Cardiac septum (tissue), 1 donor: ENCODE measurements at regions not wholly inside any gene's neighbourhood (a gene's known extent, or its start where the extent isn't known, plus 50 kb on each side); places are given as distances from the start of the nearest gene placed in this dataset.

Experiments used
- DNase-seq: peaks from one replicate; pipeline ENCODE4 v3.0.0-alpha.2; 2020; ENCODE audit warnings: low spot score
- intact Hi-C: fragments of 100-400 bp; cut with DNase I; formaldehyde crosslinking; loops from one replicate; pipeline ENCODE4 v1.14.0; 2022
- donor health status: DM: no; HTN: no; CAD: no.

DNA sequence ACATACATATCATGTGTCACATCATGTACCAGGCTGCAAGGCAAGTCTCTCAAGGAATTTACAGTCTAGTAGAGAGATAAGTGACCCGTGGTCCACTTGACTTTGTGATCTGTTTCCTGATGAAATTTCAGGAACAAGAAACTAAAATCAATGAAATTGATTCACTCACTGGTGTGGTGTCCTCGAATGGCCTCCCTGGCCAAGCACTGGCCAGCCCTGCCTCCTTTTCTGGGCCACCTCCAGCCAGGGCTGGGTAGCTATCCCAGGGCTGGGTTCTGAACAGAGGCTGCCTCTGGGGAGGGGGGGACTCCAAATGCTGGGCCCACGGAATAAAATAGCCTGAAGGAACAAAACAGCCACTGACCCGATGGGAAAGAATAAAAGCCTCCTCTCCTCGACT is 182.2 kb downstream of the HERPUD2 start:
- intact Hi-C loops = no loop called here
- no peak for DNase-seq

DNA sequence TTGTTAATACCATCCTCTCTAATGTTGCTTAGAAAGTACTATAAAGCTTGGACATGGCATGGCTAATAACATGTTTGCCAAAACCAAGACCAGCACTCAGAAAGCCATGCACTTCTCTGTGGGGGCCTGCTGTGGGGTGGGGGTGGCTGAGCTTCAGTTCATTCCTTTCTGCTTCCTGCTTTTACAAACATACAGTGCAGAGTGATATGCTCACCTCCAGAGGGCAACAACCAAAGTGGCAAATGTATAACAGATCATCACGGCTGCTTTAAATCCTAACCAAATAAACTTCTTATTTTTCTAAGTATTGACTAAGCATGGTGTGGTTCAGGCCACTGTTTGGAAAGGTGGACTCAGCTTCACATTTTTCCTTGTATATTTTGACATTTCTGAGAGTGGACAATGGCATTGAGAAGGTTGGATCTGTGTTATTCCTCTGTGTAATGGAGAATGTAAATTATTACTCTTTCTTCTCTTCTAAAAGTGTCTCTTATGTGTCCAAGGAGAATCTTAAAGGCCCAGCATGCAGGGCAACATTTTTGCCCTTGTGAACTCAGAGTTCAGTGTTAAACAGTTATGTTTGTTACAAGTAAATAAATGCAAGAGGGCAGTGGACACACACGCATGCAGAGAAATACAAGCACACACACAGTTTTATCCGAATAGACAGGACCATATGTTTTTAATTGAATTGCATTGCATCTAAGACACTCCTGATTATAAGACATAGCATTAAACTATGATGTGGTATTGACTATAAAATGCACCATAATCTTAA is 186.1 kb downstream of the HERPUD2 start:
- intact Hi-C loops = no loop called here
- no peak for DNase-seq

DNA sequence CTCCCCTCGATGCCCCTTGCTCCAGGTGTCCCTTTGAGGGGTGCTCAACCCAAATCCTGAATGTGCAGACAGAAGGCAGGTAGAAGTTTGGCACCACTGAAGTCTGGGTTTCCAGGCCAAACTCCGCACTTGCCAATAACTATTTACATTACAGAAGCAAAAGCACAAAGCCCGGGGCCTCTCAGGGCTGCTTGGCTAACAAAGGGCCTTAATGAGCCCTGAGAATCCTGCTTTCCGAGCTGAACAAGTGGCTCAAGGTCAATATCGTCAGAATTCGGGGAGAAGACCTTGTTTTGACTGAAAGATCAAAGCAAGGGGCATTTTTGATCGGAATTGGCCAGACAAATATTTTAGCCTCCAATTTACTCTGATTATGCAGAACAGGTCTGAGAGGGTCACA is 189.9 kb downstream of the HERPUD2 start:
- intact Hi-C loops = no loop called here
- DNase-seq = no peak

DNA sequence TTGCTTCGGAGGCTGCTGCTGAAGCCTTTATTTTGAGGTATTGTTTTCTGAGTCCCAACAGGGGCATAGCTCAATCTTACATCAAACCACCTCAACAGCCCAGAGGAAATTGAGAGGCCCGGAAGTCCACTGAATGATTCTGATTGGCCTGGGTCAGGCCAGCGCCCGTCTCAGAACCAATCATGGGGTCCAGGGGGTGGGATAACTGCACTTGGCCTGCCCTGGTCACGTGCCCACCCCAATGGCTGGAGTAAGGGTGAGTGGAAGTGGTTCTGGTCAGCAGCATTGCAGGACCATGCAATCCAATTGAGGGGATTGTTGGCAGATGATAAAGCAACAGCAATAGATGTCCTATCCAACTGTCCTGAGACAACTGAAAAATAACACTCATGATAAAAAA is 190.6 kb downstream of the HERPUD2 start:
- intact Hi-C loops = no loop called here
- DNase-seq = no peak

DNA sequence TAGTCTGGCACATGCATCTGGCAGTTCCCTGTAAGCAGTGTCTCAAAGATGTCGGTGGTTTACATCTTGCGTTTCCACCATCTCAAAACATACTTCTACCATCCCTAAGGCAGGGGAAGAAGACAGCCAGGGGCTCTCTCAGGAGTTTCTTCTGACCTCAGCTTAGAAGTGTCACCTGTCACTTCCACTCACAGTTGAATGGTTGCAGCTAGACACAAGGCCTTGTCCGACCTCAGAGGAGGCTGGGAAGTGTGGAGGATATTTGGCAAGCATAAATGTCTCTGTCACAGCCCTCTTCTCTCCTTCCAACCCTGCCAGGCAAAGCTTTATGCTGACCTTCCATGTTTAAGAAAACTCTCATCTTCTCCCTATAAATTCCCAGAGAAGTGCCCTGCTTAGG is 193.3 kb downstream of the HERPUD2 start:
- DNase-seq = no peak
- intact Hi-C loops = no loop called here

DNA sequence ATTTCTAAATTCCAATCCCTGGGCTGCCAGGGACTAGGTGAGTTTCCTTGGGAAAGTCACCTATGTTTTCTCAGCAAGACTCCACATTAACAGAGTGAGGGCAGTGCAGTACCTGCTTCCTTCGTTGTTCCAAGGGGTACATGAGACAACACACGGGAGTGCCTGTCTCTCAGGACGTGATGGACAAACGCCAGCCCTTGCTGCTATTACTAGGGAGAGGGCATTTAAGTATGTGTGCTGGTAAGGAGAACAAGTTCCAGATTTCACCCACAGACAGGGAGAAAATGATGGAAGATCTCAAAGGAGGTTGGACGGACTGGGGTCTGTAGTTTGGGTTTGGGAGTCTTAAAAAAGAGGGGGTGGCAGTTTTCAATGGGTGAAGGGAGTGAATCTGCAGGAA is 195.7 kb downstream of the HERPUD2 start:
- DNase-seq = no peak
- intact Hi-C loops = no loop called here

DNA sequence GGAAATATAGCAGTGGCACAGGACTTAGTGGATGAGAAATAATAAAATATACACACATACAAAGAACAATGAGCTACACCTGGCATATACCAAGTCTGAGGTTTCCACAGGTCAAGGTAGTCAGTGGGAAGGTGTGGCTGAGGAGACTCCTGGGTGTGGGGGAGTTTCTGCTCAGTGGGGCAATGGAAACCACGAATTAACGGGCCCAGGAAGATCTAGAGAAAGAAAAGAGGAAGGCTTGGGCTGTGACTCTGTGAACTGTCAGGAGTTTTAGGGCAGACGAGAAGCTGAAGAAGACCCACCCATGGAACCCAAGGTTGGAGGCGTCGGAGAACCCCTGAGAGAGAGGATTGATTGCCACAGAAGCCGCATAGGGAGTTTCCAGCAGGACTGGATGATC is 196.5 kb downstream of the HERPUD2 start:
- intact Hi-C loops = no loop called here
- no peak for DNase-seq

DNA sequence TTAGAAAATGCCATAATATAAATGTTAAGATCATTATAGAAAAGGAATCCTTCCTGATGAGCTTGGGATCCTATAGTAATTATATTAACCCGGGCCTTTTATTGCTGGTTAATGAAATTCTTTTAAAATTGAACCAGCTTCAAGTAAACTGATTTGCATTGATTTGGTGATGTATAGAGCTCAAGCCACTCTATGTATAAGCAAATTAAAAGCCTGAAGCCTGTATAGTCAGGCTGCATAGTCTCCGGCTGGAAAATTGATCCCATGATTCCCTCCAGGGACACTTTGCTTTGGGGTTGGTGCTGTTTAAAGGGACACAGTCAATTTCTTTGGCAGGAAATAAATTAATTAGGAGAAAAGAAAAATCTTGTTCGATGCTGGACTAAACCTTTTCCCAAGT is 199.1 kb downstream of the HERPUD2 start:
- intact Hi-C loops = no loop called here
- DNase-seq = no peak

DNA sequence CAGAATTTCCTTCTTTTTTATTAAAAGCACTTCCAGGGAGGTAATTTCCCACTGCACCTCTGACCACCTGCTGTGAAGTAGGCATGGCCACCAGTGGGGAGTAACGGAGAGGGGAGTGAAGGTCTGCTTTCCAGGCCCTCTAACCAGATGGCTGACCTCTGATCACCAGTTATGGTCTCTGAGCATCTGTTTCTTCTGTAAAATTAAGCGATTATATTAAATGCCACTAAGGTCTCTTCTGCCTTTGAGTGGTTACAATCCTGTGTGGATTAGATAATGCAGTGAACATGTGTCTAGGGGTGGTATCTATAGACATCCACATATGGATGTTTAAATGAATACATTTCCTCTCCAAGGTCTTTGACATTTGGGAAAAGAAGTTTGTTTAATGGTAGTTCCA is 199.6 kb downstream of the HERPUD2 start:
- no peak for DNase-seq
- intact Hi-C loops = no loop called here

DNA sequence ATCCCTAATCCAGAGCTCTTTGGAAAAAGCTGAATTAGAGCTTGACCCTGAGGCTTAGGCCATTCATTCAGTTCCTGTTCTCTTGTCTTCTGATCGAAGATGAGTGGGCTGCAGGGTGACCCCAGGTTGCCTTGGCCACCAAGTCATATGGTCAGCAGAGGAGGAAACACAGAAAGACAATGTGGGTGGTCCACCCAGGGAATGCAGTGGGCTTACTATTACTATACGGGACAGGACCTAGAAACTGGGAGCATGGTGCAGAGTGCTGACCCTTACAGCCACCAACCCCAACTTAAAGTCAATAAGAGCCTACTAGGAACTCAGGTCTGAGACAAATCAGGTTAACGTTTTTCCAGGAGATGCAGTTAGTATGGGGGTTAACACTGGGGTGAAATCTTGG is 200.5 kb downstream of the HERPUD2 start:
- intact Hi-C loops = no loop called here
- DNase-seq = no peak

DNA sequence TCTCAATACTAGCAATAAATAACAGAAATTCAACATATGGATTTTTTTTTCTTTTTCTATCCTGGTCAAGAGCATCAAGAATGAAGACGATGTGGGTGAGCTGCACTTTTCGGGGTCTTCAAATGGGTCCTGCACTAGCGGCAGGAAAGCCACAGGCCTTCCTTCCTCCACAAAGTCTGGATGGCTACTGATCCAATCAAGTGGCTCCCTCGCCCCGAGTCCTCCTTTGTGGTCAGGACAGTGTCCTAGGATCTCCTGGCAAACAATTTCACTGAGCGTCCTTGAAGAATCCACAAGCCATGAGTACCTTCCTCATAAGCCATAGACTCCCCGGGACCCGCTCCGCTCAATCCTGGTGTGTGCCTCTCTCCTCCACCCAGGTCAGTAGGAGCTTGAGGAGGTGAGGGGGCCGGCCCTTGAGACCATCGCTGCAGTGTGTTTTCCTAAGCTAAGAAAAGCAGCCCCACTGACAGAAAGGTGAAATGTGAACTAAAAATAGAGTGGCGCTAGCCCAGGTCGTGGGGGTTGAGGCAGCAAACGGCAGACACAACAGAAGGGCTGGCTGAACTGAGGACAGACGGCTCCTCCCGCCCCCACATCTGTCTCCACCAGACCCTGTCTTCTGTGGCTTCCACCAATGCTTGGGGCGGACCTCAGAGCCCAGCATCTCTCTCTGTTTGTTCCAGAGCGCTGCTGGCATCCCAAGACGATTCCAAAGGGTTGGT is 202.3 kb downstream of the HERPUD2 start:
- no peak for DNase-seq
- intact Hi-C loops = no loop called here

DNA sequence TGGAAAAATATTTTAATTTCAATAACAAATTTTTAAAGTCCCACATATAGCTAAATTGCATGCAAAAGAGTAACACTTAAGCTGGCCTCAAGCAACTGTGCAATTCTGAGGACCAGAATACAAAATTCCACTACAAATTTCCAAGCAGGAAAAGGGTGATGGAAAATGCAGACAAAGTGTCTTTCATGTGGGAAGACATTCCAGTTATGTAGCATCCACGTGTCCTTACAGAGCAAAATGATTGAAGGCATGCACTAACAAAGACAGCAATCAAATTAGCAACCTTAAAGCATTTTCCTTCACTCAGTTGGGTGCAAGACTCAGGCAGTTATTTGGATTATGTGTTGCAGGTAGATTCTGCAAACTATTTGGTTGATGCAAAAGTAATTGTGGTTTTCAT is 203.7 kb downstream of the HERPUD2 start:
- DNase-seq = no peak
- intact Hi-C loops = no loop called here

DNA sequence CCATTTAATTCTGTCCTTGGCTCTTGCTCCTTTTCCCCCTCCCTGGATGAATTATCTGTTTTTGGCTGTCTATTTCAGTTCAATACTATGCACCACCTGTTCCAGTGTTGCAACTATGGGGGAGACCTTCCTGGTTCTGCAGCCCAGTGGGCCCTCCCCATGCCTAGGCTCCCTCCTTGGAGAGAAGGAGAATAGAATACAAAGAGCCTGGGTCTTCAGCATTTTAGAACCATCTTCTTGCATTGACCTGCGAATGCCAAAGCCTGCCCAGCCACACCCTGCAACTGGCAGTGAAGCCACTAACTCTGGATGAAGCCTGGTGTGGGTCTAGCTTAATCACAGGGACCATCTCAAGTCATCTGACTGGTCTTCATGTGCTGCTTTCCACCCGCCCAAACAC is 207.1 kb downstream of the HERPUD2 start:
- intact Hi-C loops = no loop called here
- no peak for DNase-seq

DNA sequence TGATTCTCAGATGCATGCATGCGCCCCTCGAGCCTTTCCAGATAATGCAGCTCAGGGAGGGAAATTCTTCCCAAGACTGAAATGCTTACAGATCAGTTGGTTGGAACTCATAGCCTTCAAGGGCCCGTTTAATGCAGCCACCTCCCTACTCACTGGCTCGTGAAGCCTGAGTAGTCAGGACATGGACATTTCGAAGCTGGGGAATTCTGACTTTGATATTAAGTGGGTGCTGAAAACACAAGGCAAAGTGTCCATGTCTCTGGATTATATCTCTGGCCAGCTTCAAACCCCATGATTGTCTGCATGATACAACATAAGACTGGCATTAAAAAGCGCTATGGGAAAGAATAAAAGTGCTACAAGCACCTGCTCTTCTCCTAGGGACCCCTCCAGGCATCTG is 207.5 kb downstream of the HERPUD2 start:
- DNase-seq = no peak
- intact Hi-C loops = no loop called here

DNA sequence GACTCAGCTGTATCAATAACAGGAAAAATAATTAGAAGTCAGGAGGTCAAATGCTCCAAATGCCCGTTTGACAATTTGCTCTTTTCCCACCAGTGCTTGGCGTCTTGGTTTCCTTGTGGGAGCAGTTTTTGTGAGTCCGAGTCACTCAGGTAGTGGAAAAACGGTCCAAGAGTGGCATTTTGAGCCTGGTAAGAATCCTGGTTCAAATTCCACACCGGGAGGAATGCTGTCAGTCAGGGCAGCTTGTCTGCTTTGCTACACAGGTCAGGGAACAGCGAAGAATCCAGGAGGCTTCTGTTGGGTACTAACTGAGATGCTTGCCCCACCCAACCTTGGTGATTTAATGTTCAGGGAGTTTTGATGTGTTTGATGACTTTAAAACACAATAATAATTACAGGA is 209.5 kb downstream of the HERPUD2 start:
- no peak for DNase-seq
- intact Hi-C loops = no loop called here

DNA sequence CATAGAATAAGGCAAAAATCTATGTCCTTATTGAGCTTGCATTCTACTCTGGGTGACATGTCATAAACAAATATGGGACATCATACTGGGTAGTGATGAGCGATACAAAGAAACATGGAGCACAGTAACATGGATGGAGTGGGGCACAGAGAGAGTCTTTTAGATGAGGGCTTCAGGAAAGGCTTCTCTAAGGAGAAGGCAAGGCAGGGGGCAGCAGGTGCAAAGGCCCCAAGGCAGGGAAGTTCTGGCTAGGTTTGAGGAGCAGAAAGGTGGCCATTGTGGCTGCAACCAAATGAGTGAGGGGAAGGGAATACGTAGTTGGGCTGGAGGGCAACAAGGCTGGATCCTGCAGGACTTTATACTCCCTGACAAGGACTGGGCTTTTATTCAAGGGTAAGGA is 211.4 kb downstream of the HERPUD2 start:
- no peak for DNase-seq
- intact Hi-C loops = no loop called here

DNA sequence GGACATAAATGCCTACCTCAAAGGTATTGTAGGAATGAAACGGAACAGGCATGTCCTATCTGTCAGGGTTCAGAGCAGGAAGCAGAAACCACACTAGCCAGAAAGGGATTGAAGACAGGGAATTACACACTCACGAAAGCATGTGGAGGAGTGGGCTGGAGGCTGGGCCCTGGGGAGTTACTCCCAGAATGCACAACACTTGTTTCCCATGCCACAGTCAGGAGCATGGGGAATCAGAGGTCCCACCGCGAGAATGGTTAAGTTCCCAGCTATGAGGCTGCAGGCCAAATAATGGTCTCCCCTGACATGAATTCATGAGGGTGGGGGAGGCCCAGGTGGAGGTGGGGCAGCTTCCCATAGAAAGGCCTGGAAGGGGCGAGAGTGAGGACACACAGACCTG is 212.7 kb downstream of the HERPUD2 start:
- intact Hi-C loops = no loop called here
- no peak for DNase-seq

DNA sequence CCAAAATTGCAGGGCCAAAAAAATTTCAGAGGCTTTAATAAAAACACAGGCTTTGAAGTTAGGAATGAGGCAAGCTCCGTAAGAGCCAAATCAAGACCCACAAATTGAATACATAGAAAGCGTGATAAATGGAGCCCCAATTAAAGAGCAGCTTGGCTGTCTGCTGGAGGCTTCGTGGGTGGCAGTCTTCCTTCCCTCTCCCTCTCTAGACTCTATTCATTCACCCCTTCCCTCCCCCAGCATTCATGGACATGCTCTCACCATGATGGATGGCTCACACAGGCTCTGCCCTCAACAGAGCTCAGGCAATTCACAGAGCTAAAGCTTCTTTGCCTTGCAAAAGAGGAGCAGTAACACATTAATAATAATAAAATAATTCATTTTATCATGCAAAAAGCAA is 214.1 kb downstream of the HERPUD2 start:
- no peak for DNase-seq
- intact Hi-C loops = no loop called here

DNA sequence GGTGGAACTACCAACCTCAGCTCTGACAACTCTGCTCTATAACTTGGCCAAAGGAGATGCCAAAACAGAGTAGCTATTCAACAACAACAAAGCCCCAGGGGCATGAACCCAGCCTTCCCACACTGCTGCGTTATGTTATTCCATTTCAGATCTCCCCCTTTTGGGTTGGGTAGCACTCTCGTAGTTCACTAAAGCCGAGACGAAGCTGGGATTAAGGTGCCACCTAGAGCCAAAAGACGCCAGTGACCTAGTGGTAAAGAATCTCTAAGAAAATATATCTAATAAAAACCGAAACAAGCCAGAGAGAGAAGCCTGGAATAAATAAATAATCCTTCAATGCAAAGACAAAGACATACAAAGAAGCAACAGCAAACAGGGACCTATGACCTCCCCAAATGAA is 217.3 kb downstream of the HERPUD2 start:
- DNase-seq = no peak
- intact Hi-C loops = no loop called here

DNA sequence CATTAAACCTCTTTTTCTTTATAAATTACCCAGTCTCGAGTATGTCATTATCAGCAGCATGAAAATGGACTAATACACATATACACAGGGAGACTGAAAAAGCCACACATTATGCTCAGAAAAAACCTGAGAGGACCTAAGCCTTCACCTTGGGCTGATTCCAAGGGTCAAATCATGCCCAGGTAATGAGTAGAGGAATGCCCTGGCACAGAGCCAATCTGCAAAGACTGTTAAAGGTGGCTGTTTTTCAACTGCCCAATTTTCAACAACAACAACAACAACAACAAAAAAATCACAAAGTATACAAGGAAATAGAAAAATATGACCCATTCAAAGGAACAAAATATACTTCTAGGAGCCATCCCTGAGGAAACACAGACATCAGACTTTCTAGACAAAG is 220.2 kb upstream of the TBX20 start:
- DNase-seq = no peak
- intact Hi-C loops = no loop called here

DNA sequence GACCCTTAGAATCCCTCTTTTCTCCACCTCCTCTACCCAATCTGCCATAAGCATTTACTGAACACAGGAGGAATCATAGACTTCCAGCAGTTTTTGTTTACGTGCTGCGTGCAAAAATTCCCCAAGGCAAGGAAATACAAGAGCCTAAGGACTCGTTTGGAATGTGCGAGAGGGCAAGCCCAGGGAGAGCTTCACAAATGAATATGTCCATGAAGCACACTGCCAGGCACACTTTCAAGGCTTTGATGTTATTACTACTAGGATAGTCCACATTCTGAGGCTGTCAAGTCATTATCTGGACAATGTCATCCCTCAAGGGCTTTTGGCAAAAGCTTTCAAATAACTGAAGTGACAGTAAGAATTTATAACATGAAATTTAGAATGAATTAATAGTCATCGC is 214.7 kb upstream of the TBX20 start:
- DNase-seq = no peak
- intact Hi-C loops = no loop called here
